ENCODE measurements at regions not wholly inside any gene's neighbourhood (a gene's known extent, or its start where the extent isn't known, plus 50 kb on each side); places are given as distances from the start of the nearest gene placed in this dataset.

DNA sequence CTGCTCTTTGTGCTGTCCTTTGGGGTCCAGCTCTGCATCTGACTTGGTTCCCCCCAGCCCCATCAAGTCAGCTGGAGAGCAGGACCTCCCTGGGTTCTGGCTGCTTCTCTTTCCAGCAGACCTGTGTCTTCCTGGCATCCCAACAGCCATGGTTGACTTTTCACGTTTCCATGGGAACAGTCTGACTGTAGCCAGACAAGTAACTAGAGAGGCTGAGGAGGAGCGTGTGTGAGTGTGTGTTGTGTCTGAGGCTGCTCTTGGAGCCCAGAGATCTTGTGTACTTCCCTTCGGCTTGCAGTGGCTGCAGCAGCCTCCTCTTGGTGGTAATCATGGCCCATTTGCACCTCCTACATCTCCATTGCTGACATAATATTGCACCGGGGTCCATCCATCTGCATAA is 332.0 kb downstream of the RPS24 start (continued):
- TF ChIP-seq CHD2 (IDR thresholded peaks at IDR 0.05; ENCODE audit: low read length, partially characterized antibody): no peak
- no peak for TF ChIP-seq EZH2phosphoT487 (IDR thresholded peaks at IDR 0.05; ENCODE audit: borderline replicate concordance, low read depth)
- TF ChIP-seq SIN3A (IDR thresholded peaks at IDR 0.05; ENCODE audit: borderline replicate concordance, low read depth, low read length): no peak
- TF ChIP-seq TEAD4 (IDR thresholded peaks at IDR 0.05; ENCODE audit: borderline replicate concordance, insufficient read depth): no peak
- no peak for TF ChIP-seq JUND (IDR thresholded peaks at IDR 0.05)
- no peak for TF ChIP-seq FOXJ3 (CRISPR knock-in tag; IDR thresholded peaks at IDR 0.05)
- no peak for TF ChIP-seq CTCF (IDR thresholded peaks at IDR 0.05)
- no peak for TF ChIP-seq NRF1 (IDR thresholded peaks at IDR 0.05; ENCODE audit: low read depth, low read length)
- no peak for TF ChIP-seq PBX3 (IDR thresholded peaks at IDR 0.05)

DNA sequence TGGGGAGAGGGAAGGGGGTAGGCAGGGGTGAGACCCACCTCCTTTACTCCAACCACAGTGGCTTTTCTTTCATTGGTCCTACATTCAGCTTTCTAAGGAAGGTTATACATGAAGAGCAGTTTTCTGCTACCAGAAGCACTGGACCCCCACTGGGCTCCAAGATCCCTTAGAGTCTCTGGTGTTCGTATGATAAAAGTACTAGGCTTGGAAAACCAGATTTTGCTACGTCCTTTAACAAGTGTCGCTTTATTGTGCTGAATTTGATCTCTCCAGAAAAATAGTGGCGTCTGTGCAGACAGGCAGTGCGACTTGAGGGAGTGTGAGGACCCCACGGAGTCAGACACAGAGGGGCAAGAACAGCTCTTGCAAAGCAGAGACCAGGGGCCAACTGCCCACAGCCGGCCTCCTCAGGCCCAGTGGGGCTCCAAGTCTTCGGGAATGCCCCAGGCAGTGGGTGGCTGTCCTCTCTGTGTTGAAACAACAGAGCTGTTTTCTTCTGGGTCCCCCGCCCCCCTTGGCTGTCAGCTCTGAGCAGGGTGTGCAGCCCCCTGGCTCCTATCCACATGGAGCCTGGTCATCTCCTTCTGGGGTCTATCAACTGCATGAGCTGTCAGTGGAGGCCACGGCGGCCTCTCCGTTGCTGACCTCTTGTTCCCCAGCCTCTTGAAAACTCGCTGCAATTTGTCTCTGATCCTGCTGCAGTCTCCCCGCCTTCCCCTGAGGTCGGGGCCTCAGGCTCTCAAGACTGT is 333.2 kb downstream of the RPS24 start:
- Histone ChIP-seq H2AFZ (ENCODE audit: low read depth) (no peak overlapping the region), H3F3A (replicated peaks; ENCODE audit: insufficient read depth) (no peaks in the 10 kb centered on the region), H3K9me3 (no peaks in the 10 kb centered on the region), H3K4me2 (no peak overlapping the region), H3K4me3 (ENCODE audit: low read depth in 2 of 2, low read length in 1 of 2) (no peak overlapping the region), H3K9me2 (no peaks in the 10 kb centered on the region), H3K9ac (no peak overlapping the region), H3K79me2 (ENCODE audit: insufficient read depth) (no peaks in the 10 kb centered on the region), H3K27me3 (ENCODE audit: insufficient read depth) (no peaks in the 10 kb centered on the region), H3K4me1 (ENCODE audit: control insufficient read depth in 1 of 2, insufficient read depth in 2 of 2, low read depth in 1 of 2, low read length in 1 of 2) (peaks cover 0 to 34% of the 10 kb centered on the region in 2 experiments; a peak in 1 of 4 replicates), H4K20me1 (ENCODE audit: insufficient read depth) (no peaks in the 10 kb centered on the region), H3K27ac (ENCODE audit: low read depth in 2 of 2, low read length in 1 of 2) (no peak overlapping the region; a peak in 1 of 4 replicates), H3K36me3 (replicated peaks in 1 of 2; ENCODE audit: control insufficient read depth in 1 of 2, insufficient read depth in 2 of 2, low read length in 1 of 2) (no peaks in the 10 kb centered on the region)
- no peak for DNase-seq
- TF ChIP-seq, protein P1, sequence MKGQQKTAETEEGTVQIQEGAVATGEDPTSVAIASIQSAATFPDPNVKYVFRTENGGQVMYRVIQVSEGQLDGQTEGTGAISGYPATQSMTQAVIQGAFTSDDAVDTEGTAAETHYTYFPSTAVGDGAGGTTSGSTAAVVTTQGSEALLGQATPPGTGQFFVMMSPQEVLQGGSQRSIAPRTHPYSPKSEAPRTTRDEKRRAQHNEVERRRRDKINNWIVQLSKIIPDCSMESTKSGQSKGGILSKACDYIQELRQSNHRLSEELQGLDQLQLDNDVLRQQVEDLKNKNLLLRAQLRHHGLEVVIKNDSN (IDR thresholded peaks at IDR 0.05; ENCODE audit: borderline replicate concordance, low read depth): no peak
- no peak for TF ChIP-seq FOXJ3 (CRISPR knock-in tag; IDR thresholded peaks at IDR 0.05)
- TF ChIP-seq JUND (IDR thresholded peaks at IDR 0.05): no peak
- no peak for TF ChIP-seq REST (IDR thresholded peaks at IDR 0.05; ENCODE audit: low read depth, low read length)
- TF ChIP-seq MXI1 (IDR thresholded peaks at IDR 0.05; ENCODE audit: low read depth, low read length): no peak
- TF ChIP-seq FOXM1 (IDR thresholded peaks at IDR 0.05; ENCODE audit: low read depth): no peak
- no peak for TF ChIP-seq GABPA (IDR thresholded peaks at IDR 0.05; ENCODE audit: low read depth)
- no peak for TF ChIP-seq RXRA (IDR thresholded peaks at IDR 0.05; ENCODE audit: borderline replicate concordance, low read depth)
- TF ChIP-seq TEAD4 (IDR thresholded peaks at IDR 0.05; ENCODE audit: borderline replicate concordance, insufficient read depth): no peak
- no peak for TF ChIP-seq SIN3A (IDR thresholded peaks at IDR 0.05; ENCODE audit: borderline replicate concordance, low read depth, low read length)
- WGBS (ENCODE audit: low lambda C conversion rate): 75% methylated on average over 12 of the region's 15 CpGs
- ChIA-PET CTCF (interaction anchor here (1.4 to 1.8 kb wide), 2 partner anchors 10 to 14 kb away, joined by 3 to 5 read pairs; no protein-coding TSS in a partner anchor), POLR2A (no interaction called here)
